H1 (cell line): ENCODE measurements at regions not wholly inside any gene's neighbourhood (a gene's known extent, or its start where the extent isn't known, plus 50 kb on each side); places are given as distances from the start of the nearest gene placed in this dataset.

Source experiments
- CTCF ChIA-PET: fragments of 300-600 bp; sonication (Branson Sonifier 250); formaldehyde crosslinking; loops from one replicate; lab custom pipeline; 2021; ENCODE audit not compliant: partially characterized antibody; lab: Charles Lee
- POLR2A ChIA-PET: fragments of 300-600 bp; sonication (Branson Sonifier 250); formaldehyde crosslinking; loops from one replicate; lab custom pipeline; 2021; ENCODE audit warnings: inconsistent platforms; ENCODE audit not compliant: partially characterized antibody; lab: Charles Lee
- DNase-seq, 2 experiments: peaks; one replicate each; pipeline versions ENCODE4 v3.0.0 to v3.0.0-alpha.2; 2010 to 2022; ENCODE audit warnings: low spot score in 2 of 2, low read depth in 1 of 2, mixed read lengths in 1 of 2
- FAIRE-seq: peaks from 2 replicates; lab custom pipeline; 2011; peaks lifted over from hg19 to GRCh38; lab: Jason Lieb, UNC
- H2AFZ ChIP-seq: 2 replicates; pipeline ENCODE4 v1.8.1; 2012; ENCODE audit warnings: low read length, inconsistent platforms
- H2AK5ac ChIP-seq: 2 replicates; pipeline ENCODE4 v1.6.1; 2013; ENCODE audit warnings: low read depth, low read length
- H2BK120ac ChIP-seq: replicated peaks from 2 replicates; pipeline ENCODE3; 2013; ENCODE audit warnings: low read depth, low read length, inconsistent platforms
- H2BK12ac ChIP-seq: 2 replicates; pipeline ENCODE4 v1.6.1; 2013; ENCODE audit warnings: low read depth, low read length
- H2BK15ac ChIP-seq: 2 replicates; pipeline ENCODE4 v1.6.1; 2013; ENCODE audit warnings: low read length
- H2BK20ac ChIP-seq: 2 replicates; pipeline ENCODE4 v1.6.1; 2013; ENCODE audit warnings: low read length
- H2BK5ac ChIP-seq: 2 replicates; pipeline ENCODE4 v1.6.1; 2013; ENCODE audit warnings: low read depth, low read length
- H3K14ac ChIP-seq: 2 replicates; pipeline ENCODE4 v1.6.1; 2013; ENCODE audit warnings: inconsistent platforms; ENCODE audit not compliant: insufficient read length
- H3K18ac ChIP-seq: 2 replicates; pipeline ENCODE4 v1.6.1; 2013; ENCODE audit warnings: low read length; ENCODE audit errors: extremely low read depth
- H3K23ac ChIP-seq: 2 replicates; pipeline ENCODE4 v1.6.1; 2013; ENCODE audit warnings: inconsistent platforms; ENCODE audit not compliant: insufficient read length
- H3K23me2 ChIP-seq: 2 replicates; pipeline ENCODE4 v1.6.1; 2013; ENCODE audit warnings: low read depth, low read length
- H3K27ac ChIP-seq: 2 replicates; pipeline ENCODE4 v1.6.1; 2011; ENCODE audit warnings: low read depth, low read length, inconsistent platforms
- H3K27me3 ChIP-seq, 4 experiments: replicated peaks in 1 of 4; 1 replicate in 1 of 4; 2 replicates in 3 of 4; pipeline versions ENCODE4 v1.6.1 to v1.8.1; 2011 to 2013; ENCODE audit warnings: low read length in 3 of 4, mild to moderate bottlenecking in 3 of 4, inconsistent platforms in 2 of 4, mixed read lengths in 2 of 4, moderate library complexity in 1 of 4; ENCODE audit not compliant: control insufficient read depth in 3 of 4, insufficient read depth in 3 of 4; ENCODE audit errors: extremely low read depth in 1 of 4
- H3K36me3 ChIP-seq, 4 experiments: 2 replicates each; pipeline versions ENCODE4 v1.6.1 to v1.8.1; 2011 to 2013; ENCODE audit warnings: mild to moderate bottlenecking in 4 of 4, low read length in 3 of 4, moderate library complexity in 2 of 4, control low read depth in 1 of 4, inconsistent platforms in 1 of 4; ENCODE audit not compliant: insufficient read depth in 4 of 4, control insufficient read depth in 2 of 4
- H3K4ac ChIP-seq: replicated peaks from 2 replicates; pipeline ENCODE3; 2013; ENCODE audit warnings: low read length, low read depth, mixed read lengths, inconsistent platforms; ENCODE audit not compliant: insufficient read length
- H3K4me1 ChIP-seq, 4 experiments: replicated peaks in 1 of 4; 1 replicate in 1 of 4; 2 replicates in 3 of 4; pipeline versions ENCODE4 v1.6.1 to v1.8.1; 2011 to 2013; ENCODE audit warnings: low read length in 3 of 4, inconsistent platforms in 2 of 4, mixed read lengths in 1 of 4; ENCODE audit not compliant: insufficient read depth in 4 of 4, control insufficient read depth in 3 of 4
- H3K4me2 ChIP-seq, 2 experiments: 2 replicates each; pipeline versions ENCODE4 v1.6.1 to v1.8.1; 2011 to 2013; ENCODE audit warnings: low read depth in 2 of 2, low read length in 2 of 2, control low read depth in 1 of 2, inconsistent platforms in 1 of 2, mild to moderate bottlenecking in 1 of 2; ENCODE audit not compliant: insufficient read depth in 1 of 2
- H3K4me3 ChIP-seq, 4 experiments: fragments of 200-600, 300-600 bp in 1 of 4; sonication (generic), shearing (Covaris generic), sonication (Bioruptor Twin) in 1 of 4; 2 replicates each; pipeline versions ENCODE4 v1.5.1 to v1.8.1; 2011 to 2016; ENCODE audit warnings: low read length in 4 of 4, low read depth in 3 of 4, control low read depth in 2 of 4, inconsistent platforms in 2 of 4, mild to moderate bottlenecking in 2 of 4, mixed read lengths in 1 of 4, moderate library complexity in 1 of 4; ENCODE audit not compliant: insufficient read depth in 2 of 4; ENCODE audit errors: extremely low read depth in 1 of 4
- H3K56ac ChIP-seq: replicated peaks from 2 replicates; pipeline ENCODE3; 2013; ENCODE audit warnings: low read depth, mild to moderate bottlenecking, mixed read lengths, low read length, inconsistent platforms; ENCODE audit not compliant: insufficient read length
- H3K79me1 ChIP-seq: 2 replicates; pipeline ENCODE4 v1.6.1; 2013; ENCODE audit warnings: low read depth, low read length, control low read depth
- H3K79me2 ChIP-seq, 2 experiments: 2 replicates each; pipeline versions ENCODE4 v1.6.1 to v1.8.1; 2012 to 2013; ENCODE audit warnings: low read length in 2 of 2, mild to moderate bottlenecking in 2 of 2, inconsistent platforms in 1 of 2; ENCODE audit not compliant: insufficient read depth in 2 of 2, control insufficient read depth in 1 of 2
- H3K9ac ChIP-seq, 4 experiments: replicated peaks in 1 of 4; 1 replicate in 1 of 4; 2 replicates in 3 of 4; pipeline versions ENCODE4 v1.6.1 to v1.8.1; 2011 to 2013; ENCODE audit warnings: low read depth in 3 of 4, low read length in 3 of 4, control low read depth in 2 of 4, mild to moderate bottlenecking in 2 of 4, moderate library complexity in 2 of 4, inconsistent platforms in 1 of 4; ENCODE audit errors: extremely low read depth in 1 of 4
- H3K9me3 ChIP-seq, 2 experiments: 2 replicates each; pipeline versions ENCODE4 v1.6.1 to v1.8.1; 2012 to 2013; ENCODE audit warnings: mild to moderate bottlenecking in 2 of 2, moderate library complexity in 2 of 2, control low read depth in 1 of 2, inconsistent platforms in 1 of 2, low read depth in 1 of 2, low read length in 1 of 2, mixed read lengths in 1 of 2; ENCODE audit not compliant: insufficient read depth in 2 of 2
- H4K20me1 ChIP-seq, 2 experiments: replicated peaks in 1 of 2; 2 replicates each; pipeline versions ENCODE3 to v1.8.1; 2011 to 2013; ENCODE audit warnings: inconsistent platforms in 2 of 2, low read length in 2 of 2, mild to moderate bottlenecking in 1 of 2; ENCODE audit not compliant: insufficient read depth in 2 of 2, control insufficient read depth in 1 of 2
- H4K5ac ChIP-seq: 2 replicates; pipeline ENCODE4 v1.6.1; 2013; ENCODE audit warnings: low read length, low read depth, mixed read lengths, inconsistent platforms; ENCODE audit not compliant: insufficient read length
- H4K8ac ChIP-seq: 2 replicates; pipeline ENCODE4 v1.8.0; 2013; ENCODE audit warnings: mild to moderate bottlenecking, moderate library complexity, low read length, inconsistent platforms; ENCODE audit not compliant: insufficient read depth; ENCODE audit errors: extremely low read depth
- H4K91ac ChIP-seq: replicated peaks from 2 replicates; pipeline ENCODE3; 2013; ENCODE audit warnings: low read length, mixed read lengths, inconsistent platforms; ENCODE audit not compliant: insufficient read length
- BCL11A ChIP-seq, 2 experiments: IDR thresholded peaks; one replicate each; pipeline ENCODE4 v1.6.1; 2011; ENCODE audit warnings: low read depth in 2 of 2, low read length in 2 of 2, mild to moderate bottlenecking in 2 of 2
- BRCA1 ChIP-seq: IDR thresholded peaks from 2 replicates; pipeline ENCODE4 v1.6.1; 2012; ENCODE audit warnings: low read depth, low read length, improper control_type of control experiment
- CBX5 ChIP-seq: fragments of 300-800, 300-1000 bp; sonication (generic); IDR thresholded peaks from 2 replicates; pipeline ENCODE4 v1.7.1; 2016; ENCODE audit warnings: antibody characterized with exemption, low read length, low read depth
- EP300 ChIP-seq, 2 experiments: IDR thresholded peaks; 1 replicate in 1 of 2; 2 replicates in 1 of 2; pipeline ENCODE4 v1.6.1; 2011 to 2012; ENCODE audit warnings: low read depth in 2 of 2, low read length in 2 of 2, mild to moderate bottlenecking in 2 of 2, borderline replicate concordance in 1 of 2, inconsistent platforms in 1 of 2, moderate library complexity in 1 of 2
- FOSL1 ChIP-seq: IDR thresholded peaks from 2 replicates; pipeline ENCODE4 v1.6.1; 2011; ENCODE audit warnings: mild to moderate bottlenecking, low read depth, low read length, moderate library complexity; ENCODE audit not compliant: insufficient read depth
- GABPA ChIP-seq: IDR thresholded peaks from 2 replicates; pipeline ENCODE4 v1.6.1; 2011; ENCODE audit warnings: mild to moderate bottlenecking, low read length, moderate library complexity, borderline replicate concordance; ENCODE audit not compliant: insufficient read depth
- MAFK ChIP-seq: IDR thresholded peaks from 2 replicates; pipeline ENCODE4 v1.6.1; 2012; ENCODE audit warnings: low read depth, mild to moderate bottlenecking, improper control_type of control experiment, low read length
- NANOG ChIP-seq: IDR thresholded peaks from 2 replicates; pipeline ENCODE4 v1.6.1; 2011; ENCODE audit warnings: low read length, low read depth, mild to moderate bottlenecking, inconsistent platforms; ENCODE audit not compliant: insufficient read depth, poor library complexity, severe bottlenecking
- PHF8 ChIP-seq: fragments of 200-600 bp; sonication (generic); conservative IDR thresholded peaks from 2 replicates; pipeline ENCODE4 v1.7.1; 2012; ENCODE audit warnings: low read depth, mild to moderate bottlenecking, inconsistent platforms, low read length, moderate library complexity
- RXRA ChIP-seq: IDR thresholded peaks from 2 replicates; pipeline ENCODE4 v1.6.1; 2011; ENCODE audit warnings: low read depth, mild to moderate bottlenecking, low read length, moderate library complexity; ENCODE audit not compliant: insufficient read depth
- SIN3A ChIP-seq, 2 experiments: IDR thresholded peaks in 1 of 2; conservative IDR thresholded peaks in 1 of 2; 2 replicates each; pipeline ENCODE4 v1.6.1; 2011 to 2012; ENCODE audit warnings: low read length in 2 of 2, improper control_type of control experiment in 1 of 2, low read depth in 1 of 2, mild to moderate bottlenecking in 1 of 2
- SIRT6 ChIP-seq: IDR thresholded peaks from one replicate; pipeline ENCODE4 v1.7.1; 2012; ENCODE audit warnings: low read length, inconsistent platforms
- SUZ12 ChIP-seq: fragments of 200-600 bp; sonication (generic); IDR thresholded peaks from 2 replicates; pipeline ENCODE4 v1.6.1; 2012; ENCODE audit warnings: mild to moderate bottlenecking, inconsistent platforms, low read length, moderate library complexity, mixed read lengths
- TCF12 ChIP-seq: IDR thresholded peaks from 2 replicates; pipeline ENCODE4 v1.6.1; 2011; ENCODE audit warnings: low read depth, mild to moderate bottlenecking, low read length
- WGBS, 2 experiments: shearing (Covaris generic) in 1 of 2; methylation state at CpG; one replicate each; pipeline versions ENCODE4 v1.1.6 to v1.1.7; 2013 to 2015; ENCODE audit warnings: low lambda C conversion rate in 2 of 2, mixed read lengths in 2 of 2, inconsistent platforms in 1 of 2, low coverage in 1 of 2, missing lambda C conversion rate in 1 of 2; ENCODE audit not compliant: insufficient replicate concordance in 2 of 2, insufficient coverage in 1 of 2, insufficient read length in 1 of 2; ENCODE audit errors: extremely low coverage in 1 of 2, missing lambda C conversion rate in 1 of 2; 5-methylcytosine and 5-hydroxymethylcytosine counted together

GRCh38 chr15:52622791-52623190 is 54.0 kb upstream of the ARPP19 start:
- Histone ChIP-seq H3K4ac (no peak overlapping the region), H3K79me1 (no peaks in the 10 kb centered on the region), H2BK12ac (no peak overlapping the region), H2BK15ac (no peak overlapping the region), H2AFZ (no peak overlapping the region), H2BK20ac (no peak overlapping the region), H3K79me2 (no peaks in the 10 kb centered on the region), H3K9me3 (no peaks in the 10 kb centered on the region), H4K8ac (no peak overlapping the region), H3K9ac (no peak overlapping the region), H3K23me2 (no peaks in the 10 kb centered on the region), H2AK5ac (no peak overlapping the region), H3K27me3 (no peaks in the 10 kb centered on the region), H2BK5ac (no peak overlapping the region), H3K36me3 (no peaks in the 10 kb centered on the region; a peak in 1 of 8 replicates), H4K20me1 (no peaks in the 10 kb centered on the region), H3K27ac (no peak overlapping the region), H3K23ac (no peak overlapping the region), H3K56ac (no peak overlapping the region), H3K4me2 (no peak overlapping the region), H4K91ac (no peak overlapping the region), H2BK120ac (no peak overlapping the region), H3K14ac (no peak overlapping the region), H4K5ac (no peak overlapping the region), H3K4me1 (no peaks in the 10 kb centered on the region), H3K4me3 (no peak overlapping the region), H3K18ac (no peak overlapping the region)
- FAIRE-seq, result no peak
- 92% methylated on average over 4 of the region's 4 CpGs; no CpG with 5 or more reads in 1 of the 2 experiments for WGBS, 2 experiments
- ChIA-PET CTCF (interaction anchor here (0.9 kb wide), 1 partner anchor 13 kb away, joined by 3 read pairs; no protein-coding TSS in a partner anchor), POLR2A (no interaction called here)
- DNase-seq, result no peak
- TF ChIP-seq EP300 (IDR thresholded peaks at IDR 0.05; ENCODE audit: borderline replicate concordance in 1 of 2, low read depth in 2 of 2, low read length in 2 of 2) (no peak), BCL11A (IDR thresholded peaks at IDR 0.05; ENCODE audit: low read depth in 2 of 2, low read length in 2 of 2) (no peak), GABPA (no peak), MAFK (no peak), SIRT6 (no peak), PHF8 (no peak), SUZ12 (no peak), SIN3A (conservative IDR thresholded peaks at IDR 0.05 in 1 of 2, IDR thresholded peaks at IDR 0.05 in 1 of 2; ENCODE audit: low read depth in 1 of 2, low read length in 2 of 2) (no peak), TCF12 (no peak), FOSL1 (no peak), RXRA (no peak), CBX5 (no peak), NANOG (no peak), BRCA1 (no peak)
